Endothelial cell of hepatic sinusoid (primary cell): ENCODE measurements at regions not wholly inside any gene's neighbourhood (a gene's known extent, or its start where the extent isn't known, plus 50 kb on each side); places are given as distances from the start of the nearest gene placed in this dataset.

Experiments
- in situ Hi-C: cut with HindIII; loops from 2 replicates; pipeline ENCODE4 v1.10.0; 2017; ENCODE audit warnings: low sequenced_read_pairs

GRCh38 chr5:124591583-124591982 lies 154.9 kb downstream of the ZNF608 start:
- in situ Hi-C loops, result no loop called here

GRCh38 chr5:124590686-124591085 lies 155.8 kb downstream of the ZNF608 start:
- in situ Hi-C loops, result no loop called here

- in situ Hi-C loops, result no loop called here
These were observed 159.2 kb downstream of the ZNF608 start for GRCh38 chr5:124587280-124587679.

- in situ Hi-C loops, result no loop called here
These were observed 161.3 kb downstream of the ZNF608 start for GRCh38 chr5:124584991-124585715.

- in situ Hi-C loops, result no loop called here
These were observed 162.7 kb downstream of the ZNF608 start for GRCh38 chr5:124583469-124584350.

- in situ Hi-C loops, result no loop called here
These were observed 163.9 kb downstream of the ZNF608 start for GRCh38 chr5:124582561-124582840.

GRCh38 chr5:124581738-124582560 lies 164.5 kb downstream of the ZNF608 start:
- in situ Hi-C loops, result no loop called here

- in situ Hi-C loops, result no loop called here
These were observed 165.3 kb downstream of the ZNF608 start for GRCh38 chr5:124580925-124581737.

GRCh38 chr5:124580512-124580911 lies 165.9 kb downstream of the ZNF608 start:
- in situ Hi-C loops, result no loop called here

GRCh38 chr5:124576848-124577409 lies 169.5 kb downstream of the ZNF608 start:
- in situ Hi-C loops, result no loop called here

GRCh38 chr5:124575725-124576124 lies 170.7 kb downstream of the ZNF608 start:
- in situ Hi-C loops, result no loop called here

- in situ Hi-C loops, result no loop called here
These were observed 171.7 kb downstream of the ZNF608 start for GRCh38 chr5:124574521-124575436.

- in situ Hi-C loops, result no loop called here
These were observed 173.5 kb downstream of the ZNF608 start for GRCh38 chr5:124572971-124573370.

GRCh38 chr5:124570285-124571035 lies 176.0 kb downstream of the ZNF608 start:
- in situ Hi-C loops, result no loop called here

GRCh38 chr5:124566875-124567450 lies 179.5 kb downstream of the ZNF608 start:
- in situ Hi-C loops, result no loop called here

GRCh38 chr5:124561451-124561850 lies 185.0 kb downstream of the ZNF608 start:
- in situ Hi-C loops, result no loop called here

- in situ Hi-C loops, result no loop called here
These were observed 186.1 kb downstream of the ZNF608 start for GRCh38 chr5:124560370-124560769.

- in situ Hi-C loops, result no loop called here
These were observed 188.7 kb downstream of the ZNF608 start for GRCh38 chr5:124557761-124558160.
